Lower leg skin (tissue), 3 donors: ENCODE measurements at regions not wholly inside any gene's neighbourhood (a gene's known extent, or its start where the extent isn't known, plus 50 kb on each side); places are given as distances from the start of the nearest gene placed in this dataset.

Source experiments
- CTCF ChIP-seq, 3 donors: fragments of 450-650 bp; IDR thresholded peaks; one replicate each; pipeline ENCODE4 v1.5.1; 2016; ENCODE audit warnings: antibody characterized with exemption in 3 of 3, mild to moderate bottlenecking in 3 of 3, moderate library complexity in 2 of 3
- POLR2A ChIP-seq, 2 donors: fragments of 450-650 bp; IDR thresholded peaks; one replicate each; pipeline ENCODE4 v1.6.1; 2016 to 2017; ENCODE audit warnings: antibody characterized with exemption in 2 of 2, mild to moderate bottlenecking in 1 of 2, moderate library complexity in 1 of 2

- TF ChIP-seq CTCF (IDR thresholded peaks at IDR 0.05) (no peak), POLR2A (IDR thresholded peaks at IDR 0.05) (no peak)
Observed at GRCh38 chr5:88428633-88429032, 160.0 kb upstream of the TMEM161B start.
